ENCODE measurements at regions not wholly inside any gene's neighbourhood (a gene's known extent, or its start where the extent isn't known, plus 50 kb on each side); places are given as distances from the start of the nearest gene placed in this dataset.

DNA sequence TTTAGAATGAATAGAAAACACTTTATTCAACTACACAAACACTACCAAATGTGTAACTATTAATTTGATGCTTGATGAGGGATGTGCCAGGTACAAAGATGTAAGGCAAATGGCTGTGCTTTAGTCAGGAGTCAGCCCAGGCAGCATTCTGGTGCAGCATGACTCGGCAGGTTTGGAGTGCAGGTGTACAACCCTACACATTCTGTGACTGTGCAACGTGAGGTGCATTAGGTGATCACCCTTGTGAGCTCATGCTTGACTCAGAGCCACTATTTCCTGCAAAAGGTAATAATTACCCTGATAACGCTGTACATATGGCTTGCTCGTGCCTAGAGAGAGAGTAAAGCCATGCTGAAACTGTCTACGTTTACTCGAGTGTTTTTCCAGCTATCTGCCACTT, 288.7 kb upstream of the DSEL start:
- Histone ChIP-seq H3K4me1 (ENCODE audit: insufficient read depth) (no peaks in the 10 kb centered on the region), H3K9me2 (ENCODE audit: insufficient read depth) (no peaks in the 10 kb centered on the region; the same call in 1 of the 2 replicates), H3K27ac (no peak overlapping the region), H2AFZ (no peak overlapping the region), H3K9me3 (ENCODE audit: low read depth) (no peaks in the 10 kb centered on the region), H3K27me3 (replicated peaks; ENCODE audit: insufficient read depth) (no peaks in the 10 kb centered on the region), H3K79me2 (ENCODE audit: insufficient read depth) (no peaks in the 10 kb centered on the region), H3K4me3 (no peak overlapping the region), H3F3A (ENCODE audit: insufficient read depth) (no peaks in the 10 kb centered on the region), H3K4me2 (ENCODE audit: unreplicated experiment) (no peak overlapping the region), H4K20me1 (ENCODE audit: insufficient read depth) (no peaks in the 10 kb centered on the region), H3K36me3 (ENCODE audit: low read depth) (no peaks in the 10 kb centered on the region), H3K9ac (no peak overlapping the region)
- no peak for TF ChIP-seq EZH2 (IDR thresholded peaks at IDR 0.05; ENCODE audit: insufficient read depth, poor library complexity, severe bottlenecking)
- DNase-seq = no peak
- in situ Hi-C loops (cut with MboI) = no loop called here
- WGBS, 2 experiments (ENCODE audit: low coverage in 1 of 2, low lambda C conversion rate in 2 of 2, missing lambda C conversion rate in 2 of 2) = 77 to 83% methylated on average over 6 of the region's 6 CpGs

DNA sequence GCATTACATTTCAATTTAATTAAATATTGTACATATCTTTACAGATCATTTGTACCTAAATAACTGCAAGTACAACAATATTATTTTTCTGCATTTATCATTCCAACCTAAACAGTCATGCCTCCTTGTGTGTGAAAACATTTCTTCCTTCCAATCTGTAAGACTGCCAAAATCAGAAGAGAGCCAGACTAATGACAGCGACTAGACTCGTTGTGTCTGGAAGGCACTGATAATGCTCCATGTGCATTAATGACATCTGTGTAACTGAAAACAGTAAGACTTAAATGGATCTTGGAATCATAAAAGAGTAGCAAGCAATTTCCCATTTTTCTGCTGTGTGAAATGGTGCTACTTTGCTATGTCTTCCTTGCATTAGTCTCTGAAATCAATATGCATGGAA, 278.0 kb upstream of the DSEL start:
- peak; percentile 63 for DNase-seq
- in situ Hi-C loops (cut with MboI) = no loop called here
- H3K4me1 ChIP-seq (ENCODE audit: insufficient read depth) = peaks cover 6% of the 10 kb centered on the region
- H3K9ac ChIP-seq = no peak overlapping the region
- no peak overlapping the region for H3K27ac ChIP-seq
- WGBS, 2 experiments (ENCODE audit: low coverage in 1 of 2, low lambda C conversion rate in 2 of 2, missing lambda C conversion rate in 2 of 2) = 7 to 9% methylated on average over 2 of the region's 2 CpGs
- peak overlapping the region; percentile 5 for H3K4me2 ChIP-seq (ENCODE audit: unreplicated experiment)
- H4K20me1 ChIP-seq (ENCODE audit: insufficient read depth) = no peaks in the 10 kb centered on the region
- no peaks in the 10 kb centered on the region for H3K9me2 ChIP-seq (ENCODE audit: insufficient read depth)
- no peaks in the 10 kb centered on the region for H3K27me3 ChIP-seq (replicated peaks; ENCODE audit: insufficient read depth)
- no peak overlapping the region for H3K4me3 ChIP-seq
- no peaks in the 10 kb centered on the region for H3K9me3 ChIP-seq (ENCODE audit: low read depth)
- no peak for TF ChIP-seq EZH2 (IDR thresholded peaks at IDR 0.05; ENCODE audit: insufficient read depth, poor library complexity, severe bottlenecking)
- no peak for TF ChIP-seq EZH2phosphoT487 (IDR thresholded peaks at IDR 0.05; ENCODE audit: insufficient read depth, low read depth)
- no peaks in the 10 kb centered on the region for H3K36me3 ChIP-seq (ENCODE audit: low read depth)
- no peaks in the 10 kb centered on the region for H3F3A ChIP-seq (ENCODE audit: insufficient read depth)
- H2AFZ ChIP-seq = peak overlapping the region; percentile 25; the same call in 1 of the 2 replicates
- H3K79me2 ChIP-seq (ENCODE audit: insufficient read depth) = no peaks in the 10 kb centered on the region

DNA sequence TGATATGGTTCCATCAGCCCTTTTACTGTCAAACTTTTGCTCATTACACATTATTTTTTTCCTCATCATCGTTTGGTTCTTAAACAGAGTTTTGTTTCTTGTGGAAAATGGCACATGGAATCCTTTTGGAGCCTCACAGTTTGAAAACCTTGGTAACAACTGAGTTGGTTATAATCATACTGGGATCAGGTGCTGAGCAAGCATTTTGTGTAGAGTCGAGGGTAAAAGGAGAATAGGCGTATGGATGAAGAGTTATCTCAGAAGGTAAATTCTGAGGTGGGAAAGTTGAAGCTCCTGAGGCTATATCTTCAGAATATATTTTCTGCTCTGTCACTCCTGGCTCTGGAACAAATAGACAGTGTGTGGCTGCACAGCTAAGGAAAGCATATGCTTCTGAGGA, 274.0 kb upstream of the DSEL start:
- no peaks in the 10 kb centered on the region for H3K36me3 ChIP-seq (ENCODE audit: low read depth)
- H3K27me3 ChIP-seq (replicated peaks; ENCODE audit: insufficient read depth) = no peaks in the 10 kb centered on the region
- no peaks in the 10 kb centered on the region for H4K20me1 ChIP-seq (ENCODE audit: insufficient read depth)
- no peak for DNase-seq
- no peak overlapping the region for H3K4me2 ChIP-seq (ENCODE audit: unreplicated experiment)
- no peak overlapping the region for H3K27ac ChIP-seq
- no peak for TF ChIP-seq EZH2 (IDR thresholded peaks at IDR 0.05; ENCODE audit: insufficient read depth, poor library complexity, severe bottlenecking)
- TF ChIP-seq EZH2phosphoT487 (IDR thresholded peaks at IDR 0.05; ENCODE audit: insufficient read depth, low read depth) = no peak
- no peaks in the 10 kb centered on the region for H3K9me3 ChIP-seq (ENCODE audit: low read depth)
- no peak overlapping the region for H3K9ac ChIP-seq
- H2AFZ ChIP-seq = no peak overlapping the region
- peaks cover 6% of the 10 kb centered on the region for H3K4me1 ChIP-seq (ENCODE audit: insufficient read depth)
- WGBS, 2 experiments (ENCODE audit: low coverage in 1 of 2, low lambda C conversion rate in 2 of 2, missing lambda C conversion rate in 2 of 2) = 80 to 84% methylated on average over 3 of the region's 3 CpGs
- no peak overlapping the region for H3K4me3 ChIP-seq
- in situ Hi-C loops (cut with MboI) = no loop called here
- no peaks in the 10 kb centered on the region for H3K79me2 ChIP-seq (ENCODE audit: insufficient read depth)
- H3K9me2 ChIP-seq (ENCODE audit: insufficient read depth) = no peaks in the 10 kb centered on the region
- no peaks in the 10 kb centered on the region for H3F3A ChIP-seq (ENCODE audit: insufficient read depth)

DNA sequence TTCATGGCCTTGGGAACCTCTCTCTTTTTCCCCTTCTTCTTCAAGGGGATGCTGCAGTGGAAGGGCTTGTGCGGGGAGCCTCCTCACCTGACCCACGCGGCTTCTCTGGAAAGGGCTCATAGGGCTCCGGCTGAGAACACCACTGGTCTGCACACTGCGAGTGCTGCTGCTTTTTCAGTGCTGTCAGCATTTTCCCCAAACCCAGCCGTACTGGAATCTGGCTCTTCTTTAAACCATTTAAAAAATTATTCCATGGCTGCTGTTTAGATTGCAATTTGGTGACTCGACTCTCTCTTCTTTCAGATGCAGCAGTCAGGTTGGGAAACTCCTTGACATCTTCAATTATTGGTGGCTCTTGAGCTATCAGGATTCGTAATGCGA, 272.6 kb upstream of the DSEL start:
- Histone ChIP-seq H3K9me2 (ENCODE audit: insufficient read depth) (no peaks in the 10 kb centered on the region), H2AFZ (no peak overlapping the region), H3K9me3 (ENCODE audit: low read depth) (no peaks in the 10 kb centered on the region), H3K27me3 (replicated peaks; ENCODE audit: insufficient read depth) (no peaks in the 10 kb centered on the region), H3K4me2 (ENCODE audit: unreplicated experiment) (no peak overlapping the region), H3K4me3 (no peak overlapping the region), H3F3A (ENCODE audit: insufficient read depth) (no peaks in the 10 kb centered on the region), H3K9ac (no peak overlapping the region), H3K79me2 (ENCODE audit: insufficient read depth) (no peaks in the 10 kb centered on the region), H3K36me3 (ENCODE audit: low read depth) (no peaks in the 10 kb centered on the region), H3K27ac (no peak overlapping the region), H3K4me1 (ENCODE audit: insufficient read depth) (peaks cover 4% of the 10 kb centered on the region), H4K20me1 (ENCODE audit: insufficient read depth) (no peaks in the 10 kb centered on the region)
- in situ Hi-C loops (cut with MboI) = no loop called here
- no peak for DNase-seq
- WGBS, 2 experiments (ENCODE audit: low coverage in 1 of 2, low lambda C conversion rate in 2 of 2, missing lambda C conversion rate in 2 of 2) = 82 to 87% methylated on average over 9 of the region's 9 CpGs
- no peak for TF ChIP-seq EZH2 (IDR thresholded peaks at IDR 0.05; ENCODE audit: insufficient read depth, poor library complexity, severe bottlenecking)
- no peak for TF ChIP-seq EZH2phosphoT487 (IDR thresholded peaks at IDR 0.05; ENCODE audit: insufficient read depth, low read depth)

Measured in GM23248 (cell line).